BJ (cell line): ENCODE measurements at regions not wholly inside any gene's neighbourhood (a gene's known extent, or its start where the extent isn't known, plus 50 kb on each side); places are given as distances from the start of the nearest gene placed in this dataset.

ENCODE experiments used
- CTCF ChIA-PET: fragments of 350-600 bp; formaldehyde crosslinking; extraction: SDS; loops from one replicate; lab custom pipeline; 2021; ENCODE audit warnings: antibody characterized with exemption, inconsistent platforms; lab: Yijun Ruan, JAX
- POLR2A ChIA-PET: fragments of 300-600 bp; sonication (Branson Sonifier 250); formaldehyde crosslinking; extraction: SDS; loops from one replicate; lab custom pipeline; 2021; ENCODE audit warnings: antibody characterized with exemption; lab: Charles Lee
- DNase-seq: peaks from one replicate; pipeline ENCODE4 v3.0.0-alpha.2; 2011; ENCODE audit warnings: low read depth
- H3K27me3 ChIP-seq: 2 replicates; pipeline ENCODE4 v1.6.0; 2011; ENCODE audit warnings: low read length; ENCODE audit not compliant: control insufficient read depth, insufficient read depth
- H3K36me3 ChIP-seq: 2 replicates; pipeline ENCODE4 v1.5.1; 2011; ENCODE audit warnings: low read length; ENCODE audit not compliant: control insufficient read depth, insufficient read depth
- H3K4me3 ChIP-seq: 2 replicates; pipeline ENCODE4 v1.5.1; 2011; ENCODE audit warnings: low read depth, mild to moderate bottlenecking, control low read depth, low read length
- CTCF ChIP-seq: IDR thresholded peaks from 2 replicates; pipeline ENCODE4 v1.5.1; 2011; ENCODE audit warnings: low read depth, mild to moderate bottlenecking, control low read depth, inconsistent platforms, low read length, moderate library complexity; ENCODE audit not compliant: insufficient read depth

- DNase-seq: no peak
- no peak overlapping the region for H3K4me3 ChIP-seq
- H3K27me3 ChIP-seq: no peaks in the 10 kb centered on the region
- ChIA-PET CTCF (no interaction called here), POLR2A (no interaction called here)
- no peak for TF ChIP-seq CTCF
- no peaks in the 10 kb centered on the region for H3K36me3 ChIP-seq
These were observed 303.3 kb upstream of the FGF16 start for GRCh38 chrX:77143907-77144306.

GRCh38 chrX:77160301-77160700 is 286.9 kb upstream of the FGF16 start:
- H3K36me3 ChIP-seq: no peaks in the 10 kb centered on the region
- H3K4me3 ChIP-seq: no peak overlapping the region
- no peak for DNase-seq
- TF ChIP-seq CTCF: peak; percentile 42
- H3K27me3 ChIP-seq: no peaks in the 10 kb centered on the region
- POLR2A ChIA-PET: no interaction called here
- CTCF ChIA-PET: no interaction called here

- no peaks in the 10 kb centered on the region for H3K27me3 ChIP-seq
- no peak for DNase-seq
- CTCF ChIA-PET: no interaction called here
- POLR2A ChIA-PET: no interaction called here
- H3K4me3 ChIP-seq: no peak overlapping the region
- H3K36me3 ChIP-seq: no peaks in the 10 kb centered on the region
- no peak for TF ChIP-seq CTCF
These were observed 284.4 kb upstream of the FGF16 start for GRCh38 chrX:77162777-77163176.

GRCh38 chrX:77167993-77168392 is 279.2 kb upstream of the FGF16 start:
- CTCF ChIA-PET: no interaction called here
- TF ChIP-seq CTCF: no peak
- POLR2A ChIA-PET: no interaction called here

GRCh38 chrX:77174680-77175519 is 272.3 kb upstream of the FGF16 start:
- DNase-seq: no peak

More at GRCh38 chrX:77167993-77168392, 279.2 kb upstream of the FGF16 start:
- no peak for DNase-seq
- Histone ChIP-seq H3K27me3 (no peaks in the 10 kb centered on the region), H3K36me3 (no peaks in the 10 kb centered on the region), H3K4me3 (no peak overlapping the region)

More at GRCh38 chrX:77174680-77175519, 272.3 kb upstream of the FGF16 start:
- Histone ChIP-seq H3K4me3 (no peak overlapping the region), H3K36me3 (no peaks in the 10 kb centered on the region), H3K27me3 (no peaks in the 10 kb centered on the region)
- ChIA-PET CTCF (no interaction called here), POLR2A (no interaction called here)
- TF ChIP-seq CTCF: no peak
